ENCODE measurements at regions not wholly inside any gene's neighbourhood (a gene's known extent, or its start where the extent isn't known, plus 50 kb on each side); places are given as distances from the start of the nearest gene placed in this dataset.

DNA sequence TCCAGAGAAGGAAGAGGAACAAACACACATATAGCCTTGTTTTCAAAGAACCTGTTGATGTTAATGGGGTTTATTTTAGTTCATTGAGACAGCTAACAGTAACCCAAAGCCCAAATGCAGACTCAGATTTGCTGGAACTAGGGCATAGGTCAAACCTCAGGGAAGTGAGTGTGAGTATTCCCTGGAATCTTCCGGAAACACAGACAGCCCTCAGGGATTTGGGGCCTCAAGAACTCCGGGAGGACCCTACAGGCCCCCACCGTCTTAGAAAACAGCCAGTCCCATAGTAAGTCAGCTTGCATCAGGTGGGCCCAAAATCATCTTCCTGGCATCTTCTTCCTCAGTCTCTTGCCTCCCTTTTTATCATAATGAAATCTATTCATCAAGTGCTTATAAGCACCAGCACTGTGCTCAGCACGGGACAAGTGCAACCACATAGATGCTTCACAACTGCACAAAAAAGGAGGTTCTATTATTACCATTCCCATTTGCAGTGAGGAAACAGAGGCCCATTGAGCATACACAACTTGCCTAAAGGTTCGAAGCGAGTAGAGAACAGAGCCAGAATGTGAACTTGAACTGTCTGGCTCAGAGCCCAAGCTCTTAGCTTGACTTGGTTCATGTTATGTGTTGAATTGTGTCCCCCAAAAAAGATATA, 50.2 kb upstream of the BCL11A start:
- no peak for DNase-seq (ENCODE audit: low read depth)

DNA sequence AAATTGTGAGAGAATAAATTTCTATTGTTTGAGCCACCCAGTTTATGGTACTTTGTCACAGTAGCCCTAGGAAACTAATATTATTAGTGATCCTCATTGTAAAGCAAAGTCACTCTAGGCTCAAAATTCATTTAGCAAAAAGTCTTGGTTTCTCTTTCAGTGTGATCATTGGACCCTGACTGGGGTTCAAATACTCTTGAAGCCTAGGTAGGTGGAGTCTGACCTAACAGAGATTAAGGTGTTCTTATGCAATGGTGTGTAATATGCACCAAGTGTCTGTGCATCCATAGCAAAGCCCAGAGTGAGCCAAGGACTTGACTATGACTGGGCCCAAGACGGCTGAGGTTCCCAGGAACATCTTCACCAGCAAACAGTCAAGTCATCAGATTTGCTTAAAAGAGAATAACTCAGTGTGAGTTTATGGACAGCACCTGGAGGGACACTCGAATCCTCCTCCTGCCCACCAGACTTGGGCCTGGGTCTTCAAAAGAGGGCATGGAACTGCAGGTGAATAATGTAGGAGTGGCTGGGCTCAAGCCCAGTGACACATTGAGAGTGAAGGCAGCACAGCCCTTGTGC, 51.1 kb upstream of the BCL11A start:
- no peak for DNase-seq (ENCODE audit: low read depth)

DNA sequence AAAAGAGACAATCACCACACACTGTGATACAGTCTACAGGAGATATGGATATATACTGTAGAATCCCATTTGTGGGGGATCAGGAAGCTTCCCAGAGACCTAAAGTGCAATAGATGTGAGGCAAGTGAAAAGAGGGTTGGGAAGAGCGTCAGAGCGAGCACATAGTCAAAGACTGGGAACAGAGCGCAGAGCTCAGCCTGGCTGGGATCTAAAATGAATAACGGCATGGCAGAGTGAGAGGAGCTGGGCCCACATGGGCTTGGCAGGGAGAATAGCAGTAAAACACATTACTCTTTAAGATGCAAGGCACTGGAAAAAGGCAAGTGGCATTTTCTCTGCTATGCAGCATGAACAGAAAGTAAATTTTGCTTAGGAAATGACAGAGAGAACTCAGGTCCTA, 52.4 kb upstream of the BCL11A start:
- no peak for DNase-seq (ENCODE audit: low read depth)

DNA sequence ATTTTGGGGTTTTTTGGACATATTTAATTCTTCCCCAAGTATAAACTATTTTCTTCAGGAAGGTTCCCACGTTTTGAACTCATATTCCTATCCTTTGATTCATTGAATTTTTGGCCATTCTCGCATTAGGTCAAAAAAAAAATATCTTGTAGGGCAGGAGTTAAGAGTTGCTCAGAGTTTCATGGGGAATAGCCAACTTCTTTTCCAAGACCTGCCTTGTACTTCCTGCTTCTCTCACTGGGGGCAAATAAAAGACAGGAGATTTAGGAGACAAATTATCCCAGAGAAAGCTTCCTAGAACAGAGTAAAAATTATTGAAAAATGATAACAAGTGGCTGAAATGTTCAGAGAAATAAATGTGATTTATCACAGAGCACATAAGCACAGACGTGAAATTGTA, 55.2 kb upstream of the BCL11A start:
- DNase-seq (ENCODE audit: low read depth) = peak; percentile 31

DNA sequence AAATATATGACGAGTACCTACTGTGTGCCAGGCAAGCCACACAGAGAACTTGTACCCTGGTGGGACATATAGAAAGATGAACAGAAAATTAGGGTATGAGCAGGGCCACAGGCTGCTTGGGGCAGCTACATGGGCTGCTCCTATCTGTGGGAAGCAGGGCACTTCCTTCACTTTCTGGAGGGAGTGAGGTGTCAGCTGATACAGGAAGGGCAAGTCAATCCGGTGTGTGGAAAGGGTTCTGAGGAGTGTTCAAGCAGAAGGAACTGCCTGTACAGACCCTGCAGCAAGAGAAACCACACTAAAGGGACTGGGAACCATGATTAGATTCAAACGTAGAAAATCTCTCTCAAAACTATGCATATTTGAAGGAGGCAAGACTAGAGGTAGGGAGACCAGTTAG, 58.6 kb upstream of the BCL11A start:
- no peak for DNase-seq (ENCODE audit: low read depth)

DNA sequence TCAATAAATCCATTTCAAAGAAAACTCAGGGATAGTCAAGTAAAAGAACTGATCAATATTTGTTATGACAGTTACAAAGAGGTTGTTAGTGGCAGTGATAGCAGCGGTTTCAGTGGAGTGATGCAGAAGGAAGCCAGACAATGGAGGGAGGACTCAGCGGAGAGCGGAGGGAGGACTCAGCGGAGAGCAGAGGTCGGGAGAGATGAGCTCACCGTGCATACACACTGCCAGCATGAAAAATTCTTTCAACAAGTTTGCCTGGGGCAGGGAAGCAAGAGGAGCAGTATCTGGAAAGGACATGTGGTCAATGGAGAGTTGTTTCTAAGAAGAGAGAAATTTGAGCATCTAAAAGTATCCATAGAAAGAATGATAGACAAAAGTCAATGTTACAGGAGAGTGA, 60.9 kb upstream of the BCL11A start:
- DNase-seq (ENCODE audit: low read depth) = no peak

DNA sequence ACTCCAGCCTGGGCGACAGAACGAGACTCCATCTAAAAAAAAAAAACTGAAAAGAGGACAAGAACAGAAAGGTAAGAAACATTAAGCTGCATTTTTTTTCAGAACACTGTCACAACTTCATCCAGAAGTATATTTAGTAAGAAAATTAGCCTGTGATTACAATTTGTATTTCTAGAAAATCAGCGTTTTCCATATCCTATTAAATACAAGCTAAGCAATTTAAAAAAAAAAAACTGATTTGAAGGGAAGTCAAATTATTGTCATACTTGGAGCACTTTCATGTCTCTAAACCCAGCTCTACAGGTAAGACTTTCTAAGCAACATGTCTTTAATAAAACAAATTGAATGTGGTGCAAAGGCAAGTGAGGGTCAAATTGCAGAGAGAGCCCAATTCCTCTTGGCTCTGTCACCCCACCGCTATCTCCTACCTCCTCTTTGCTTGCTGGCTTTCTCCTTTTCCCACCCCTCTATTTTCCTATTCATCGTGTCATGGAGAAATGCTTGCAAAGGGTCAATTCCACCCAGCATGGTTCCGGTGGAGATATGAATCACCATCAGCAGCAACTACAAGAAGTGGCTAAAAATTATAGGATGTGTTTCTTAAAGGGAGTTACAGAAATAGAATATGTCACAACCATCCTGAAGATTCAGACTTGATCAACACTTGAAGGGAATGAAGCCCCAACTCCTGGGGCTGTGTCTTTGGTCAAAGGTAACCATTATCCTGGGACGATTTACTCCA, 68.4 kb upstream of the BCL11A start:
- DNase-seq (ENCODE audit: low read depth) = no peak

DNA sequence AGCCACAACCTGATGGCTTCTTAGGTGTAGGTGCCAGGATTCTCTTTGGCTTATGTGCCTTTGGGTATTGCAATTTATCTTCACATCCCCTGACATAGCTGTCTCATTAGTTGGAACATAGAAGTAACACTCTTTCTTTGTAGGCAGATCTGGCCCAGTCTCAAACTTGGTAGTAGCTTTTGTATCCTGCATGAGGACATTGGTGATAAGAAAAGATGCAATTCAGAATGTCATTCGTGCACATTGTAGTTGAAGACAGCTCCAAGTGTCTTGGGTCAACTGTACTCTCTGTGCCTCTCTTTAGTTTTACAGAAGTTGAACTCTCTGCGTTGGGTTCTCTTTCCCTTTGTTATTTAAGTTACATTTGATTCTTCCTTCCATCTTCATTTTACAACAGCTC, 69.6 kb upstream of the BCL11A start:
- no peak for DNase-seq (ENCODE audit: low read depth)

DNA sequence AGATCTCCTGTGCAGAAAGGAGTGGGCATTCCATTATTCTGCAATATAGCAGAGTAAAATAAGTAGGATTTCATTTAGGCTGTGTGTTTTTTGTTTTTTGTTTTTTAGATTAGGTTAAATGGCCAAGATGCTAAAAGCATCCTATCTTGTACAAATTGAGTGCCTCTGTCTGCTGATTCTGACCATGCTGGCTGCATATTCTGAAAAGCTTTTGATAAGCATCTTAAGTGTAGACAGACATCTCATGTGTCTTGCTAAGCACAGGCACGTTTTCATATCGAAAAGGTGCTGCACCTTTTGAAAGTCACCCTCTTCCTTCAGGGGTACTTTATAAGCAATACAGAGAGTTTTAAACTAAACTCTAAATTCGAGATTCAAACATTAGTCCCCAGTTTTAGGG, 74.0 kb upstream of the BCL11A start:
- no peak for DNase-seq (ENCODE audit: low read depth)

DNA sequence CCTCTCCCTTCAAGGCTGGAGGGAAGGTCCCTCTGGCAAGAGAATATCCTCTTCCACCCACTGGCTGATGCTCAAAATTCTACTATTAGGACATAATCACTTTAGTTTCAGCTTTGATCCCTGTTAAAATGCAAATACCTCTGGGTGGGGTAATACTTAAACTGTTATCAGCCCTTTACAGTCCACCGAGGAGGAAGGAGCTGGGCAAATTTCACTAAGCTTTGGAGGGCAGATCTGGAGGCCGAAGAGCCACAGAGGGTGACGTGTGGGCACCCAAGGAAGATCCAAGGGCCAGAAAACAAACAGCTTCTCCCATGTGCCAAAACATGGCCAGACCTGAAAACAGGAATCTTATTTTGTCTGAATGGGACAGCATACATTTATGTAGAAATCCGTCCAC, 74.6 kb upstream of the BCL11A start:
- no peak for DNase-seq (ENCODE audit: low read depth)

DNA sequence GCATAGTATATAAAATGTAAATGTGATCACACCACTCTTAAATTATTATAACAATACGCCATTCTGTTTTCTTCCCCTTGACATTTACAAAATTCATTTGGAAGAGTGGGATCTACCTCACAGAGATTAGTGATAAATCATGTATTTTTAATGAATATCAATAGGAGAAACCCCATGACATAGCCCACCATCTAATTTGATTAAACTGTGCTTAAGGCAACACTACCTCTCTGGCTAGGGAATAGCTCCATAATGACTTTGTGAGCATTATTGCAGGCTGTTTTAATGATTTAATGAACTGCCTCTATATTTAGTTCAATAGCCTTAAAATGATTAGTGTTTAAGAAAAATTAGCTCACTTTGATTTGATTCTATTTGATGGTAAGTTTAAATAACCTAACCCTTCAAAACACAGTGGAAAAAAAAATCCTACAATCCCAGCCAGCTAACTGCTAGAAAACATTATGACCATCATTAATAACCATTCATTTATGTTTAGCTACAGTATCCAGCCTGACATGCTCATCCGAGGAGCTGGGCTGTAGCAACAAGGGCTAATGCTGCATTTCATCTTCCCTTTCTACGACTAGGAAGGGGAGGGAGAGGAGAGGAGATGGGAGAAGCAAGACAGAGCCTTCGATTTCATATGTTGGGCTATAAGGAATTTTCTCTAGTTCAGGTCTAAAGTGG, 75.3 kb upstream of the BCL11A start:
- no peak for DNase-seq (ENCODE audit: low read depth)

DNA sequence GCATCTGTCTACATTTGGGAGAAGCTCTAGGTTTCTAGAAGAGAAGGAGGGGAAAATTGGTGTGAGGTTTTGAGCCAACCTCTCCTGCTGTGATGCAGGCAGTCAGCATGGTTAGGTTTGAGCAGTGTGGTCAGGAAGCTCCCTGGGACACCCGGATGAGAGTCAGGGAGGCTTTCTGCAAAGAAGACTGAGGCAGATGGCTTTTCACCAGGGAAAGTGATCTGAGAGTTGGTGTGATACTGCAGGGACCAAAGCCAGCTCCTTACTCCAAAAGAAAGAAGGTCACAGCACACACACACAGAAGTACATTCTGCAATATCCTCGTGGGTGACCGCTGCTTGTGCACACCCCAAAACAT, 75.8 kb upstream of the BCL11A start:
- DNase-seq (ENCODE audit: low read depth) = peak; percentile 36

DNA sequence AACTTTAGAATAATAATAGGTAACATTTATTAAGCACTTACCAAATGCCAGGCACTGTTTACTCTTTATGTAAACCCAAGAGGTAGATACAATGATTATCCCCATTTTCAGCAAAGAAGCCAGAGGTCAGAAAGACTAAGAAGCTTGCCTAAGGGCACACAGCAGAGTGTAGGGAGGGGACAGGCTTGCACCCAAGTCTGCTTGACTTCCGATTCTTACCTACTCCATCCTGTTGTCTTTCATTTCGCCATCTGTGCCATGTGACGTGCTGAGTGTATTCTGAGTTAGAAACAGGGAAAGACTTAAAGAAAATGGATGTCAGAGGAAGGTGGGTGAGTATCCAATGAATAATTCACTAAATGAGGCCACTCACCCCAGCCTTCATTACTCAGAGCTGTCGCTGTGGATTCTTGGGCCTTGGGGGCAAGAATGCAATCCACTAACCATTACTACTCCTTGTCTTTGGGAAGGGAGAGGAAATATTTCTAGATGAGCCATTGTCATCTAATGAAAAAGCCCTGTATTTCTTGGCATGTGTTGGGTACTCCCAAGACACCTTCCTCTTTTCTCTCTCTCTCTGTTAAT, 76.4 kb upstream of the BCL11A start:
- DNase-seq (ENCODE audit: low read depth) = no peak

DNA sequence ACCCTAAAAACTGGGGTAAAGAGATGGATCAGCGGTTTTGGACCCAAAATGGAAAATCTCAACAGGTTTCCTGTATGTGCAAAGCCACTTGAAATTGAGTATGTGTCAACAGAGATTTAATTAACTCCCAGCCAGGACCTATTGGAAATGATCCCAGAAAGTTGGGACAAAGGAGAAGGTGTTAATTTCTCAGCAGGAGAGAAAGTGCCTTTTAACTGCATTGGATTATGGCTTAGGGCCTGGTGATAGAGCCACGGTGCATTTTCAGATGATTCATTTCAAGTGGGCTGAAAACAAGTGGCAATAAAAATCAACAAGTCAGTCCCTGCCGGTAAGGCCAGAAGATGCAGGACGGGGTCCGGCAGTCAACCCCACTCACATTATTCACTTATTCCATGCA, 80.2 kb upstream of the BCL11A start:
- DNase-seq (ENCODE audit: low read depth) = no peak

DNA sequence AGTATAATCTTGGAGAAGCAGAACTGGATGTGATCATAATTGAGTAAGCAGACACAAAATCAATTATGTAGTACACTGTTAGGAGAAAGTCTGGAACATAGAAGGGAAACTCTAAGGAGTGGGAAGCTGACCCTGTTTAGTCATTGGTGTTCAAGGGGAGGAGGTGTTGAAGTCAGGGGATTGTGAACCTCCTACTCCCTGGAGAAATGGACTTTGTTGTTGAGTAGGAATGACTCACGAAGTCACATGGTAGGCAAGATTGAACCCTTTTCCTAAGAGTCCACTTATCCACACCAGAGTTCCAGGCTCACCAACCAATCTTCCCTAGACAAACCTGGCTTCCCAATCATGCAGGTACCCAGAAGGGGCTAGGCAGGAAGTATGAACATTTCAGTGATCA, 81.0 kb upstream of the BCL11A start:
- DNase-seq (ENCODE audit: low read depth) = peak; percentile 2

DNA sequence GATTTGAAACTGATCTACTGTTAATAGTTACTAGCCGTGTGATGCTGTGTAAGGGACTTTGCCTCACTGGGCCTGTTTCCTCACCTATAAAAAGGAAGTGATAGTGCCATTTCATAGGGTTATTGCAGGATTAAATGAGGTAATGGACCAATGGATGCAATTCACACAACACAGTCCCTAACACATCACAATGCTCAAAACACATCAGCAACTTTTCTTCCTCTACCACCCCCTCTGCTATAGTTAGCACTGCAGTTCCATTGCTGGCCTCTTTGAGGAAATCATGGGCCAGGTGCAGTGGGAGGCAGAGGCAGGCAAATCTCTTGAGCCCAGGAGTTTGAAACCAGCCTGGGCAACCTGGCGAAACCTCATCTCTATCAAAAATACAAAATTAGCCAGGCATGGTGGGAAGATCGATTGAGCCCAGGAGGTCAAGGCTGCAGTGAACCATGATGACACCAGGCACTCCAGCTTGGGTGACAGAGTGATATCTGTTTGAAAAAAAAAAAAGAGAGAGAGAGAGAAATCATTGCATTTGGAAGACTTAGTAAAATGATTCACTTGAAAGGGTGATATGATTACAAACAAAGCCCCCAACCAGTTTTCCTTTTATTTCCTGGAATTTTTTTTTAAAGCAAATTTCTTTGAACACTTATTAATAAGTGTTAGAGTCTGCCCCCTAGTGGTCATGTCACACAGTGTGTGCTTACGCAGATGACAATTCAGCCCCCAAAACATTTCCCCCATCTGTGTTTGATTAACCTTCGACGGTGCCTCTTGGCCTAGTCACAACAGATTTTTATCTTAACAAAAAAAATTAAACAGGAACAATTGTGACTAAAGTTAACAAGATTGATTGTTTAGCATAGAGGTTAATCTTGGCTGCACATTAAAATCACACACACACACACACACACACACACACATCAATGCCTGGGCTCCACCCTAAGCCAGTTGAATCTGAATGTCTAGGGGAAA, 88.6 kb upstream of the BCL11A start:
- peak; percentile 56 for DNase-seq (ENCODE audit: low read depth)

DNA sequence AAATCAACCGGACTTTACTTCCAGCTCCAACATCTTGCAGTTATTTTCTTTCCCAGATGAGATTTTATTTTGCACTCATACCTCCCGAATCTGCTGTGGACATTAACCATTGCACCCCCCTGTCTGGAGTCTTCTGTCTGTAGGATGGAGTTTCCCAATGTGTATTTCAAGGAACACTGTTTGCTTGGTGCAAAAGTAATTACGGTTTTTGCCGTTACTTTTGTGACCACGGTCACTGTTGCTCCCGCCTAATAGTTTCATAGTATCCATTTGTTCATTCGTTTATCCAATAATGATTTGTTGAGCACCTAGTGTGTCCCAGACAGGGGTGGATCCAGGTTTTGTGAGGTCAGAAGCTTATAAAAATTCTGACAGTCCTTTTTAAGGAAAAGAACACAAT, 90.3 kb upstream of the BCL11A start:
- no peak for DNase-seq (ENCODE audit: low read depth)

DNA sequence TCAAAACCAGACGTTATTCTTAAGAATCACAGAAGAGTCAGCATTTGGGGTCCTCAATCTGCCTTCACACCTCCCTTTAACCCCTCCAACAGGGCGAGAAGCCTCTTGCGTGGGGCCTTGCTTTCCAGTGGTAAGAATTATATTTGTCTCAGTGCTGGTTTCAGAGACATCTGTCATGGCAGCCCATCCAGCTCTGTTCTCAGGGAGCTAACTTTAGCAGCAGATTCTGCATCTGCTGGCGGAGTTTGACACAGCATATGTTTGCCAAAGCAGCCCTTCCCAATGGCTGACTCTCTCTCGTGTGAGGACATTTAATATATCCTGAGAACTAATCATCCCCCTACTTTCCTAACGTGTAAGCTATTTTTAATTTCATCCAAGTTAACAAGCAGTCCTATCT, 91.5 kb upstream of the BCL11A start:
- DNase-seq (ENCODE audit: low read depth) = no peak

DNA sequence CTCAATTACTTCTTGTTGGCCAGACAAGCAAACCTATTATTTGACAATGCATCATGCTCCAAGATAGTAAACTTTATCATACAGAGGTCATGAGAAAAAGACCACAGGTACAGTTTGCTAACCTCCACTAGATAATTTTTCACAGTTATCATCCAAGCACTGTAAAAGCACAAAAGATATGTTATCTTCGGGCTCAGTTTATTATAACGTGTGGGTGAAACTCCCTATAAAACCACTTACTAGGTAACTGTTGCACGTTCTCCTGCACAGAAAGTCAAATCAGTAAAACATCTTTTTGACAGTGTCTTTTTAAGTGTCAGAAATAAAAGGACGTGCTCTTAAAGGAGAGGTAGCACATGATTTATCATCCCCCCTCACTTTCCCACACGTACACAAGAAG, 94.7 kb upstream of the BCL11A start:
- DNase-seq (ENCODE audit: low read depth) = no peak

DNA sequence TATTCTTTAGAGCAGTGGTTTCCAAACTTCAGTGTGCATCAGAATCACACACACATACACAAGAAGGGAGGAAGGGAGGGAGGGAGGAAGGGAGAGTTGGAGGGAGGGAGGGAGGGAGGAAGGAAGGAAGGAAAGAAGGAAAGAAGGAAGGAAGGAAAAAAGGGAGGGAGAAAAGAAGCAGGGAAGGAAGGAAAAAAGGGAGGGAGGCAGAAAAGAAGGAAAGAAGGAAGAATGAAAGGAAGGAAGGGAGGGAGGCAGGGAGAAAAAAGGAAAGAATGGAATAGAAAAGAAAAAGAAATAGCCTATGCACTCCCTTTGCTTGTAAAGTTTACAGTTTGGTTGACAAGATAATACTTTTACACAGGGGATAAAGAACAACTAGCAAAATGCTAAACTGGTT, 96.3 kb upstream of the BCL11A start:
- DNase-seq (ENCODE audit: low read depth) = no peak

DNA sequence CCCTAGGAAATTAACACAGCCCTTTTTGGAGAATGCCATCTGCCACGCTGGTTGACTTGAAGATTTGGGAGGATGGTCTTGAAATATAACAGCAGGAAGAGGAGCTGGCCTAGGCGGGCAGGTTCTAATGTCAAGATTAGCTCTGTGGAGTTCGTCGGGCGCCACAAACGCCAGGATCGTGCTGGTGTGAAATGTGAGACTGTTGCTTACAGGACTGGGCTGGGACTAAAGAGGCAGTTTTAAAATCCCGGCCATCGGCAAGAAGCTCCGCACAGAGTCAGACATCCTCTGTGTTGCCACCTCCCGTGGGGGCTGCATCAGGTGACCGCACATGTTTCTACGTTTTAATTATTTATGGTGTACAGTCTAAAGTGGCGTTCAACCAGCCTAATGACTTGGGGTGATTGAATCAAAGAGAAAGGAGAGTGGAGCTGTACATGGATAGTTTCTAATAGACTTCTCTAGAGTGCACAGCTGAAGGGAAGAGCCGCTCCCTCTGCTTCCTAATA, 99.4 kb upstream of the BCL11A start:
- no peak for DNase-seq (ENCODE audit: low read depth)

All from iris pigment epithelial cell (primary cell).